HepG2 (cell line): ENCODE measurements at regions not wholly inside any gene's neighbourhood (a gene's known extent, or its start where the extent isn't known, plus 50 kb on each side); places are given as distances from the start of the nearest gene placed in this dataset.

Source experiments
- ATAC-seq: fragments of 200-7000 bp; cut with Tn5 transposase; 3 replicates; pipeline ENCODE4 v1.9.1; 2020; ENCODE audit warnings: mild to moderate bottlenecking, moderate library complexity
- BruUV-seq: library from RNA; stranded (reverse); fragments of 400-500 nt; replicated peaks from 2 replicates; lab custom pipeline; 2021; lab: Mats Ljungman, UMichigan
- CTCF ChIA-PET: fragments of 300-600 bp; formaldehyde crosslinking; extraction: SDS; loops from one replicate; lab custom pipeline; 2021; ENCODE audit warnings: low total read pairs, inconsistent platforms, low intra/inter-chr PET ratio; lab: Yijun Ruan, JAX
- POLR2A ChIA-PET: fragments of 350-600 bp; sonication (Branson Sonifier 250); formaldehyde crosslinking; loops from one replicate; lab custom pipeline; 2020; ENCODE audit warnings: antibody characterized with exemption, inconsistent platforms; lab: Yijun Ruan, JAX
- DNase-seq: peaks from one replicate; pipeline ENCODE4 v3.0.0-alpha.2; 2015; ENCODE audit warnings: low spot score
- FAIRE-seq: peaks from 3 replicates; lab custom pipeline; 2011; peaks lifted over from hg19 to GRCh38; lab: Jason Lieb, UNC
- H2AFZ ChIP-seq: one replicate; pipeline ENCODE4 v1.6.1; 2011; ENCODE audit warnings: low read length, inconsistent platforms
- H3K27ac ChIP-seq: fragments of 300-600 bp; 3 replicates; pipeline ENCODE4 v1.8.0; 2011; ENCODE audit warnings: mixed run types, mild to moderate bottlenecking, mixed read lengths, low read length, inconsistent platforms; ENCODE audit not compliant: insufficient read depth; ENCODE audit errors: extremely low read length
- H3K27me3 ChIP-seq, 2 experiments: fragments of 200-600 bp in 1 of 2; 2 replicates in 1 of 2; 3 replicates in 1 of 2; pipeline versions ENCODE4 v1.6.0 to v1.8.0; 2011; ENCODE audit warnings: low read length in 2 of 2, mild to moderate bottlenecking in 2 of 2, moderate library complexity in 2 of 2, inconsistent platforms in 1 of 2; ENCODE audit not compliant: insufficient read depth in 2 of 2, control insufficient read depth in 1 of 2
- H3K36me3 ChIP-seq, 2 experiments: fragments of 200-600 bp in 1 of 2; replicated peaks in 1 of 2; 2 replicates in 1 of 2; 3 replicates in 1 of 2; pipeline versions ENCODE4 v1.5.1 to v1.8.0; 2011; ENCODE audit warnings: low read length in 2 of 2, inconsistent platforms in 1 of 2; ENCODE audit not compliant: insufficient read depth in 2 of 2, control insufficient read depth in 1 of 2
- H3K4me1 ChIP-seq: 2 replicates; pipeline ENCODE4 v1.5.1; 2012; ENCODE audit warnings: low read length, inconsistent platforms; ENCODE audit not compliant: insufficient read depth
- H3K4me2 ChIP-seq: 2 replicates; pipeline ENCODE4 v1.6.0; 2011; ENCODE audit warnings: low read depth, low read length, inconsistent platforms
- H3K4me3 ChIP-seq, 3 experiments: fragments of 200-600 bp in 1 of 3; sonication (generic), shearing (Covaris generic) in 1 of 3; replicated peaks in 1 of 3; 2 replicates each; pipeline ENCODE4 v1.5.1; 2011 to 2016; ENCODE audit warnings: low read length in 3 of 3, inconsistent platforms in 2 of 3, low read depth in 2 of 3, mild to moderate bottlenecking in 2 of 3, control low read depth in 1 of 3, mixed read lengths in 1 of 3; ENCODE audit not compliant: insufficient read depth in 1 of 3
- H3K79me2 ChIP-seq: one replicate; pipeline ENCODE4 v1.6.1; 2011; ENCODE audit warnings: low read length, inconsistent platforms; ENCODE audit not compliant: insufficient read depth
- H3K9ac ChIP-seq: 2 replicates; pipeline ENCODE4 v1.6.0; 2011; ENCODE audit warnings: mild to moderate bottlenecking, low read depth, low read length, inconsistent platforms; ENCODE audit not compliant: insufficient read depth
- H3K9me3 ChIP-seq: 2 replicates; pipeline ENCODE4 v1.5.1; 2012; ENCODE audit warnings: mild to moderate bottlenecking, low read length
- H4K20me1 ChIP-seq: 2 replicates; pipeline ENCODE4 v1.6.0; 2011; ENCODE audit warnings: inconsistent platforms, mild to moderate bottlenecking, low read length, moderate library complexity; ENCODE audit not compliant: insufficient read depth
- CHD2 ChIP-seq: IDR thresholded peaks from 2 replicates; pipeline ENCODE4 v1.6.1; 2011; ENCODE audit warnings: low read depth, low read length, improper control_type of control experiment
- KLF12 ChIP-seq: sonication (generic); formaldehyde crosslinking; IDR thresholded peaks from 2 replicates; pipeline ENCODE4 v1.4.0; 2020; ENCODE audit warnings: missing genetic modification reagents, borderline replicate concordance
- NFYC ChIP-seq: IDR thresholded peaks from 2 replicates; pipeline ENCODE4 v1.6.1; 2016; ENCODE audit warnings: missing genetic modification reagents, missing compliant biosample characterization
- PHF21A ChIP-seq: sonication (generic); formaldehyde crosslinking; IDR thresholded peaks from 2 replicates; pipeline ENCODE4 v1.5.0; 2020; ENCODE audit warnings: mild to moderate bottlenecking, missing genetic modification reagents
- SSRP1 ChIP-seq: IDR thresholded peaks from 2 replicates; pipeline ENCODE4 v1.6.1; 2016; ENCODE audit warnings: control low read depth
- TEAD2 ChIP-seq: sonication (generic); formaldehyde crosslinking; IDR thresholded peaks from 2 replicates; pipeline ENCODE4 v1.9.0; 2021; ENCODE audit warnings: missing genetic modification reagents
- TFDP2 ChIP-seq: sonication (generic); formaldehyde crosslinking; IDR thresholded peaks from 2 replicates; pipeline ENCODE4 v1.4.0; 2020; ENCODE audit warnings: missing genetic modification reagents
- UBTF ChIP-seq: sonication (generic); formaldehyde crosslinking; IDR thresholded peaks from 2 replicates; pipeline ENCODE4 v1.4.0; 2020; ENCODE audit warnings: mild to moderate bottlenecking, missing genetic modification reagents
- ZBTB21 ChIP-seq: sonication (generic); formaldehyde crosslinking; IDR thresholded peaks from 2 replicates; pipeline ENCODE4 v1.4.0; 2020; ENCODE audit warnings: missing genetic modification reagents
- ZFP37 ChIP-seq: sonication (generic); formaldehyde crosslinking; IDR thresholded peaks from 2 replicates; pipeline ENCODE4 v1.4.0; 2020; ENCODE audit warnings: missing genetic modification reagents, borderline replicate concordance
- ZFP90 ChIP-seq: sonication (generic); formaldehyde crosslinking; IDR thresholded peaks from 2 replicates; pipeline ENCODE4 v1.8.0; 2022; ENCODE audit warnings: missing genetic modification reagents, mild to moderate bottlenecking, inconsistent platforms, borderline replicate concordance
- ZNF44 ChIP-seq: sonication (generic); formaldehyde crosslinking; IDR thresholded peaks from 2 replicates; pipeline ENCODE4 v1.5.1; 2020; ENCODE audit warnings: mild to moderate bottlenecking, missing genetic modification reagents
- ZNF446 ChIP-seq: sonication (generic); formaldehyde crosslinking; IDR thresholded peaks from 2 replicates; pipeline ENCODE4 v1.5.0; 2020; ENCODE audit warnings: mild to moderate bottlenecking, missing genetic modification reagents
- ZNF883 ChIP-seq: sonication (generic); formaldehyde crosslinking; IDR thresholded peaks from 2 replicates; pipeline ENCODE4 v1.5.1; 2020; ENCODE audit warnings: mild to moderate bottlenecking, missing genetic modification reagents; ENCODE audit errors: not compliant biosample characterization
- WGBS: methylation state at CpG from one replicate; pipeline ENCODE4 v1.1.6; 2017; ENCODE audit warnings: low lambda C conversion rate; 5-methylcytosine and 5-hydroxymethylcytosine counted together
- in situ Hi-C: cut with HindIII; loops from 2 replicates; pipeline ENCODE4 v1.10.0; 2017; ENCODE audit warnings: low pct_unique_long_range_greater_than_20kb; ENCODE audit not compliant: extremely low pct_ligation_motif_present
- intact Hi-C: fragments of 100-400 bp; cut with micrococcal nuclease; formaldehyde crosslinking; loops from one replicate; pipeline ENCODE4 v1.10.0; 2022; ENCODE audit not compliant: unreplicated experiment

GRCh38 chr5:51024263-51024662 is 357.8 kb downstream of the PARP8 start:
- Histone ChIP-seq H3K79me2 (no peaks in the 10 kb centered on the region), H3K27me3 (no peaks in the 10 kb centered on the region), H3K9me3 (no peaks in the 10 kb centered on the region), H3K27ac (no peak overlapping the region), H3K4me1 (no peaks in the 10 kb centered on the region), H4K20me1 (no peaks in the 10 kb centered on the region), H3K9ac (no peak overlapping the region), H3K4me3 (no peak overlapping the region), H2AFZ (no peak overlapping the region), H3K36me3 (no peaks in the 10 kb centered on the region), H3K4me2 (no peak overlapping the region)
- ChIA-PET POLR2A (no interaction called here), CTCF (no interaction called here)
- DNase-seq (no peak), FAIRE-seq (no peak), ATAC-seq (no peak)
- no TSS peak for BruUV-seq
- in situ Hi-C loops: no loop called here
- intact Hi-C loops: no loop called here
- no peak for TF ChIP-seq ZNF883 (CRISPR knock-in tag)
- TF ChIP-seq TFDP2 (CRISPR knock-in tag): no peak
- TF ChIP-seq ZNF44 (CRISPR knock-in tag): no peak
- no peak for TF ChIP-seq ZFP90 (CRISPR knock-in tag)
- TF ChIP-seq TEAD2: no peak
- no peak for TF ChIP-seq ZFP37 (CRISPR knock-in tag)
- no peak for TF ChIP-seq ZNF446
- TF ChIP-seq CHD2: no peak
- no peak for TF ChIP-seq NFYC

- no peak overlapping the region for H2AFZ ChIP-seq
- H3K4me1 ChIP-seq: no peaks in the 10 kb centered on the region
- H3K79me2 ChIP-seq: no peaks in the 10 kb centered on the region
- H3K4me2 ChIP-seq: no peak overlapping the region
- H3K4me3 ChIP-seq: no peak overlapping the region
- ATAC-seq (no peak), FAIRE-seq (no peak), DNase-seq (no peak)
- CTCF ChIA-PET: no interaction called here
- H3K27me3 ChIP-seq: no peaks in the 10 kb centered on the region
- POLR2A ChIA-PET: no interaction called here
- in situ Hi-C loops: no loop called here
- H3K9ac ChIP-seq: no peak overlapping the region
- intact Hi-C loops: no loop called here
- no peaks in the 10 kb centered on the region for H4K20me1 ChIP-seq
- no peaks in the 10 kb centered on the region for H3K9me3 ChIP-seq
- no TSS peak for BruUV-seq
- H3K27ac ChIP-seq: no peak overlapping the region
- 4% methylated on average over 1 of the region's 1 CpG for WGBS
- no peaks in the 10 kb centered on the region for H3K36me3 ChIP-seq
- no peak for TF ChIP-seq ZBTB21 (CRISPR knock-in tag)
- TF ChIP-seq PHF21A (CRISPR knock-in tag): no peak
- no peak for TF ChIP-seq KLF12 (CRISPR knock-in tag)
- TF ChIP-seq SSRP1 (CRISPR knock-in tag): no peak
- TF ChIP-seq UBTF: no peak
These were observed 356.0 kb upstream of the ISL1 start for GRCh38 chr5:51027271-51027670.
